Liver (tissue), 8 donors: ENCODE measurements at regions not wholly inside any gene's neighbourhood (a gene's known extent, or its start where the extent isn't known, plus 50 kb on each side); places are given as distances from the start of the nearest gene placed in this dataset.

ENCODE experiments used
- DNase-seq: peaks from one replicate; pipeline ENCODE4 v3.0.0-alpha.2; 2017; ENCODE audit warnings: low spot score
- H3K27ac ChIP-seq, 2 donors: one replicate each; pipeline ENCODE4 v1.7.0; 2013; ENCODE audit warnings: inconsistent platforms in 2 of 2, low read length in 2 of 2, control low read depth in 1 of 2, low read depth in 1 of 2, mild to moderate bottlenecking in 1 of 2
- H3K27me3 ChIP-seq, 4 donors: one replicate each; pipeline versions ENCODE4 v1.6.1 to v1.7.0; 2013; ENCODE audit warnings: low read length in 3 of 4, inconsistent platforms in 1 of 4, mild to moderate bottlenecking in 1 of 4, moderate library complexity in 1 of 4; ENCODE audit not compliant: control insufficient read depth in 4 of 4, insufficient read depth in 4 of 4
- H3K36me3 ChIP-seq, 4 donors: one replicate each; pipeline versions ENCODE4 v1.6.1 to v1.7.0; 2013; ENCODE audit warnings: low read length in 3 of 4, mild to moderate bottlenecking in 3 of 4, low read depth in 1 of 4, moderate library complexity in 1 of 4; ENCODE audit not compliant: control insufficient read depth in 4 of 4, insufficient read depth in 3 of 4
- H3K4me1 ChIP-seq, 4 donors: one replicate each; pipeline versions ENCODE4 v1.6.1 to v1.7.0; 2013; ENCODE audit warnings: low read length in 3 of 4, mild to moderate bottlenecking in 3 of 4, moderate library complexity in 1 of 4; ENCODE audit not compliant: control insufficient read depth in 4 of 4, insufficient read depth in 4 of 4
- H3K4me3 ChIP-seq, 3 donors: one replicate each; pipeline versions ENCODE4 v1.6.1 to v1.7.0; 2013; ENCODE audit warnings: low read length in 3 of 3, control low read depth in 1 of 3, low read depth in 1 of 3, mild to moderate bottlenecking in 1 of 3
- H3K9ac ChIP-seq, 2 donors: one replicate each; pipeline ENCODE4 v1.7.0; 2013; ENCODE audit warnings: low read length in 2 of 2, mild to moderate bottlenecking in 2 of 2, moderate library complexity in 2 of 2, control low read depth in 1 of 2, low read depth in 1 of 2
- H3K9me3 ChIP-seq, 4 donors: one replicate each; pipeline versions ENCODE4 v1.6.1 to v1.7.0; 2013; ENCODE audit warnings: low read length in 3 of 4; ENCODE audit not compliant: control insufficient read depth in 4 of 4
- EGR1 ChIP-seq, 2 donors: IDR thresholded peaks; 2 replicates each; pipeline ENCODE4 v1.6.1; 2016 to 2018; ENCODE audit warnings: antibody characterized with exemption in 2 of 2, low read depth in 2 of 2
- FOXA1 ChIP-seq: IDR thresholded peaks from 2 replicates; pipeline ENCODE4 v1.6.1; 2016; ENCODE audit warnings: antibody characterized with exemption
- FOXA2 ChIP-seq: IDR thresholded peaks from 2 replicates; pipeline ENCODE4 v1.6.1; 2016; ENCODE audit warnings: antibody characterized with exemption
- GABPA ChIP-seq, 2 donors: IDR thresholded peaks in 1 of 2; conservative IDR thresholded peaks in 1 of 2; 2 replicates each; pipeline ENCODE4 v1.6.1; 2016; ENCODE audit warnings: antibody characterized with exemption in 2 of 2, mild to moderate bottlenecking in 1 of 2, moderate library complexity in 1 of 2
- HNF4A ChIP-seq, 2 donors: conservative IDR thresholded peaks; 2 replicates each; pipeline ENCODE4 v1.6.1; 2016; ENCODE audit warnings: antibody characterized with exemption in 2 of 2, mild to moderate bottlenecking in 2 of 2
- HNF4G ChIP-seq: IDR thresholded peaks from 2 replicates; pipeline ENCODE4 v1.6.1; 2016; ENCODE audit warnings: antibody characterized with exemption
- JUND ChIP-seq, 2 donors: IDR thresholded peaks; 2 replicates each; pipeline ENCODE4 v1.6.1; 2016; ENCODE audit warnings: antibody characterized with exemption in 2 of 2
- NR2F2 ChIP-seq: IDR thresholded peaks from 2 replicates; pipeline ENCODE4 v1.6.1; 2016; ENCODE audit warnings: antibody characterized with exemption
- RAD21 ChIP-seq, 2 donors: IDR thresholded peaks; 2 replicates each; pipeline ENCODE4 v1.6.1; 2016; ENCODE audit warnings: antibody characterized with exemption in 2 of 2, mild to moderate bottlenecking in 2 of 2
- SP1 ChIP-seq: IDR thresholded peaks from 2 replicates; pipeline ENCODE4 v1.6.1; 2018; ENCODE audit warnings: antibody characterized with exemption, mild to moderate bottlenecking
- TAF1 ChIP-seq: conservative IDR thresholded peaks from 2 replicates; pipeline ENCODE4 v1.6.1; 2016; ENCODE audit warnings: antibody characterized with exemption, mild to moderate bottlenecking
- WGBS: extraction: QIAGEN DNeasy Blood & Tissue Kit; methylation state at CpG from one replicate; pipeline ENCODE4 v1.1.7; 2013; 5-methylcytosine and 5-hydroxymethylcytosine counted together
- TF ChIP-seq, protein P1 (sequence below): IDR thresholded peaks from 2 replicates; pipeline ENCODE4 v1.6.1; 2016; ENCODE audit warnings: antibody characterized with exemption, mild to moderate bottlenecking
- TF ChIP-seq, protein P2 (sequence below): fragments of 150-350 bp; IDR thresholded peaks from 2 replicates; pipeline ENCODE4 v1.5.1; 2017; ENCODE audit warnings: improper control_type of control experiment, low read depth, low read length; ENCODE audit not compliant: missing input control
- TF ChIP-seq, protein P3 (sequence below): IDR thresholded peaks from 2 replicates; pipeline ENCODE4 v1.6.1; 2016; ENCODE audit warnings: antibody characterized with exemption
- donor health status: healthy.
- donor health status: healthy.
- donor health status: healthy.
- donor health status: healthy.
- donor health status: healthy.

DNA sequence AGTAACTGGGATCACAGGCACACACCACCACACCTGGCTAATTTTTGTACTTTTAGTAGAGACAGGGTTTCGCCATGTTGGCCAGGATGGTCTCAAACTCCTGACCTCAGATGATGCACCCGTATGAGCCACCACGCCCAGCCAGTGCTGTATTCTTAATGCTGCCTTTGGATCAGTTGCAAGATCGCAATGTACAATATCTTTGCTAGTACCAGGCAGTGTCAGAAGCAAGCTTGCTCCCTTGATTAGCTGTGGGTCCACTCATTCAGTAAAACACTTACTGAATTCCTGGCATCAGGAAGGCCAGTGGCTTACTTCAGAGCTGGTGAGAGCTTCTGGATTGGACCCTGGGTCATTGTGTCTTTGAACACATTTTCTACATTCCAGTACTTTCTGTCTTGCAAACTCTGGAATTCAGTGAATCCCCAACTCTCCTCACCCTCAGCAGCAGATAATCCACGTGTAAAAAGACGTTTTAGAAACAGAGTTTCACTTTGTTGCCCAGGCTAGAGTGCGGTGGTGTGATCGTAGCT, 1183.7 kb downstream of the AACS start:
- DNase-seq, result no peak
- 84% methylated on average over 8 of the region's 8 CpGs for WGBS
- no peaks in the 10 kb centered on the region for H3K9me3 ChIP-seq
- H3K4me1 ChIP-seq, result no peaks in the 10 kb centered on the region
- no peak overlapping the region for H3K9ac ChIP-seq
- no peaks in the 10 kb centered on the region for H3K27me3 ChIP-seq
- TF ChIP-seq NR2F2 (no peak), HNF4A (conservative IDR thresholded peaks at IDR 0.05) (no peak)
- no peak overlapping the region for H3K4me3 ChIP-seq
- no peaks in the 10 kb centered on the region for H3K36me3 ChIP-seq
- H3K27ac ChIP-seq, result no peak overlapping the region

DNA sequence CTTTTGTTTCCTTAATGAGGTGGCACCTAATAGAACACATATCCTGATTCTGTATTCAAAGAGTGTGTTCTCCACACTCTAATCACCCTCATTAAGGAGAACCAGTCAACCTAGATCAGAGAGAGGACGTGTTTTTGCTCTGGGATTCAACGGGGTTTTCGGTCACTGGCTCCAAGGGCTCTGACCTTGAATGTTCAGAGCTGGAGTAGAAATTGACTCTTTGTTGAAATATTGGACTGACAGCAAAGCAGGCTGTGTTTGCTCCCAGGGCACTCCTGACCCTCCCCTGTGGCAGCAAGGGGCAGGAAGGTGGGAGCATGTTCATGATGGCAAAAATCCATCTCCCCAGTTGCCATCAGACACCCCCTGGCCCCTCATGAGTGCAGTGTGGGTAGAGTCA, 1193.0 kb downstream of the AACS start:
- DNase-seq, result no peak
- WGBS, result 66% methylated on average over 3 of the region's 3 CpGs
- no peak overlapping the region for H3K27ac ChIP-seq

DNA sequence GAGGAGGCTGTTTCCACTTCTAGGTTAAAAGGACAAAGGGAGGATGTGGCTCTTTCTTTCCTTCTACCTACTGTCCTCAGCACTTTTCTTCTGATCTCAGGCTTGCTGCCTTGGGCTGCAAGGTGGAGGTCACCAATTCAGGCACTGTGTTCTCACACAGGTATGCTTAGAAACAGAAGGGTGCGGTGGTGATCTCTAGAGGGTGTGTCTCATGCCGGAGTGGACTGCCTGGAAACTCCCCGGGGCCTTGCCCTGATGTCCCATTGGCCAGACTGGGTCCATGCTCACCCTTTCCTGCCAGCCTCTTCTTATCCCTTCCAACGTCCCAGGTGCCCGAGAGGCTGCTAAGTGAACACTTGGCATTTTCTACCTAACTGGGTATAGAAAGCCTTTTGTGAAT, 1197.6 kb downstream of the AACS start:
- 84% methylated on average over 5 of the region's 5 CpGs for WGBS

More for the DNA sequence above, 1193.0 kb downstream of the AACS start:
- Histone ChIP-seq H3K9me3 (no peaks in the 10 kb centered on the region), H3K36me3 (no peaks in the 10 kb centered on the region), H3K27me3 (no peaks in the 10 kb centered on the region), H3K4me3 (no peak overlapping the region), H3K9ac (no peak overlapping the region), H3K4me1 (no peaks in the 10 kb centered on the region)
- TF ChIP-seq FOXA1 (no peak), HNF4G (no peak), GABPA (IDR thresholded peaks at IDR 0.05 in 1 of 2, conservative IDR thresholded peaks at IDR 0.05 in 1 of 2) (no peak), FOXA2 (no peak), RAD21 (IDR thresholded peaks at IDR 0.05) (no peak), NR2F2 (no peak), SP1 (no peak), EGR1 (IDR thresholded peaks at IDR 0.05; ENCODE audit: low read depth in 2 of 2) (no peak)
- TF ChIP-seq, protein P1, sequence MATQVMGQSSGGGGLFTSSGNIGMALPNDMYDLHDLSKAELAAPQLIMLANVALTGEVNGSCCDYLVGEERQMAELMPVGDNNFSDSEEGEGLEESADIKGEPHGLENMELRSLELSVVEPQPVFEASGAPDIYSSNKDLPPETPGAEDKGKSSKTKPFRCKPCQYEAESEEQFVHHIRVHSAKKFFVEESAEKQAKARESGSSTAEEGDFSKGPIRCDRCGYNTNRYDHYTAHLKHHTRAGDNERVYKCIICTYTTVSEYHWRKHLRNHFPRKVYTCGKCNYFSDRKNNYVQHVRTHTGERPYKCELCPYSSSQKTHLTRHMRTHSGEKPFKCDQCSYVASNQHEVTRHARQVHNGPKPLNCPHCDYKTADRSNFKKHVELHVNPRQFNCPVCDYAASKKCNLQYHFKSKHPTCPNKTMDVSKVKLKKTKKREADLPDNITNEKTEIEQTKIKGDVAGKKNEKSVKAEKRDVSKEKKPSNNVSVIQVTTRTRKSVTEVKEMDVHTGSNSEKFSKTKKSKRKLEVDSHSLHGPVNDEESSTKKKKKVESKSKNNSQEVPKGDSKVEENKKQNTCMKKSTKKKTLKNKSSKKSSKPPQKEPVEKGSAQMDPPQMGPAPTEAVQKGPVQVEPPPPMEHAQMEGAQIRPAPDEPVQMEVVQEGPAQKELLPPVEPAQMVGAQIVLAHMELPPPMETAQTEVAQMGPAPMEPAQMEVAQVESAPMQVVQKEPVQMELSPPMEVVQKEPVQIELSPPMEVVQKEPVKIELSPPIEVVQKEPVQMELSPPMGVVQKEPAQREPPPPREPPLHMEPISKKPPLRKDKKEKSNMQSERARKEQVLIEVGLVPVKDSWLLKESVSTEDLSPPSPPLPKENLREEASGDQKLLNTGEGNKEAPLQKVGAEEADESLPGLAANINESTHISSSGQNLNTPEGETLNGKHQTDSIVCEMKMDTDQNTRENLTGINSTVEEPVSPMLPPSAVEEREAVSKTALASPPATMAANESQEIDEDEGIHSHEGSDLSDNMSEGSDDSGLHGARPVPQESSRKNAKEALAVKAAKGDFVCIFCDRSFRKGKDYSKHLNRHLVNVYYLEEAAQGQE, result no peak
- TF ChIP-seq, protein P2, sequence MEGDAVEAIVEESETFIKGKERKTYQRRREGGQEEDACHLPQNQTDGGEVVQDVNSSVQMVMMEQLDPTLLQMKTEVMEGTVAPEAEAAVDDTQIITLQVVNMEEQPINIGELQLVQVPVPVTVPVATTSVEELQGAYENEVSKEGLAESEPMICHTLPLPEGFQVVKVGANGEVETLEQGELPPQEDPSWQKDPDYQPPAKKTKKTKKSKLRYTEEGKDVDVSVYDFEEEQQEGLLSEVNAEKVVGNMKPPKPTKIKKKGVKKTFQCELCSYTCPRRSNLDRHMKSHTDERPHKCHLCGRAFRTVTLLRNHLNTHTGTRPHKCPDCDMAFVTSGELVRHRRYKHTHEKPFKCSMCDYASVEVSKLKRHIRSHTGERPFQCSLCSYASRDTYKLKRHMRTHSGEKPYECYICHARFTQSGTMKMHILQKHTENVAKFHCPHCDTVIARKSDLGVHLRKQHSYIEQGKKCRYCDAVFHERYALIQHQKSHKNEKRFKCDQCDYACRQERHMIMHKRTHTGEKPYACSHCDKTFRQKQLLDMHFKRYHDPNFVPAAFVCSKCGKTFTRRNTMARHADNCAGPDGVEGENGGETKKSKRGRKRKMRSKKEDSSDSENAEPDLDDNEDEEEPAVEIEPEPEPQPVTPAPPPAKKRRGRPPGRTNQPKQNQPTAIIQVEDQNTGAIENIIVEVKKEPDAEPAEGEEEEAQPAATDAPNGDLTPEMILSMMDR, result no peak

More for the DNA sequence above, 1197.6 kb downstream of the AACS start:
- no peak overlapping the region for H3K27ac ChIP-seq
- H3K4me1 ChIP-seq, result peaks cover 0 to 2% (median 0%) of the 10 kb centered on the region in 4 donors
- H3K9ac ChIP-seq, result no peak overlapping the region
- H3K36me3 ChIP-seq, result no peaks in the 10 kb centered on the region
- H3K9me3 ChIP-seq, result no peaks in the 10 kb centered on the region
- H3K4me3 ChIP-seq, result no peak overlapping the region
- no peak for TF ChIP-seq TAF1
- TF ChIP-seq, protein P3, sequence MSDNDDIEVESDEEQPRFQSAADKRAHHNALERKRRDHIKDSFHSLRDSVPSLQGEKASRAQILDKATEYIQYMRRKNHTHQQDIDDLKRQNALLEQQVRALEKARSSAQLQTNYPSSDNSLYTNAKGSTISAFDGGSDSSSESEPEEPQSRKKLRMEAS, result no peak
- TF ChIP-seq JUND (IDR thresholded peaks at IDR 0.05), result no peak
- TF ChIP-seq FOXA2, result no peak
- no peak for TF ChIP-seq EGR1 (IDR thresholded peaks at IDR 0.05; ENCODE audit: low read depth in 2 of 2)
- TF ChIP-seq RAD21 (IDR thresholded peaks at IDR 0.05), result no peak
- no peak for TF ChIP-seq FOXA1
- DNase-seq, result no peak
- no peaks in the 10 kb centered on the region for H3K27me3 ChIP-seq
